ENCODE measurements at regions not wholly inside any gene's neighbourhood (a gene's known extent, or its start where the extent isn't known, plus 50 kb on each side); places are given as distances from the start of the nearest gene placed in this dataset.

DNA sequence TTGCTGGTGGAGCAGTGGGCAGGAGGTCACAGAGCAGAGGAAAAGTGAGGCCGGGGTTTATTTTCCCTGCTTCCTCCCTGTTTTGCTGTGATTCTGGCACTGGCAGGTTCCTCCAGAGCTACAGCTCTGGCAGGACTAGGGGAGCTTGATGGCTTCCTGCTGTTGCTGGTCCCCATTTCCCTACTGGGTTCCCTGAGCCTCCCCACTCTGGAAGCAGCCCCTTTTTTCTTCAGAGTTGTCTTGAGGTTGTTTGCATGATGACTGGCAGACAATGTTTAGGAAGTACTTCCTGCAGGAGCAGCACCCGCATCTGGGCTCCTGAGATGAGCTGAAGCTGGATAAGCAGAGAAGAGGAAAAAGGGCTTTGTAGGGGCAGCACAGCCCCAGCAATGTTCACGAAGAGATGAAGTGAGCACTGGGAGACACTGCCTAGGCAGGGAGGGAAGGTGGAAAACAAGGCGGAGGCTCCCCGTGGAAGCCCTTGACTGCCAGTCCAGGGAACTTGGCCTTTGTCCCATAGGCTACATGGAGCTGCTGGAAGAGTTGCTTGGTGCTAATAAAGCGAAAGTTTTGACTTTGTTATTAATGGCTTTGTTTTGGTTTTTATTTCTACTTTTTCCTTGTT is 126.9 kb downstream of the SLC38A6 start:
- no peak for TF ChIP-seq EZH2 (IDR thresholded peaks at IDR 0.05; ENCODE audit: insufficient read depth, low read length)
- TF ChIP-seq, protein P1, sequence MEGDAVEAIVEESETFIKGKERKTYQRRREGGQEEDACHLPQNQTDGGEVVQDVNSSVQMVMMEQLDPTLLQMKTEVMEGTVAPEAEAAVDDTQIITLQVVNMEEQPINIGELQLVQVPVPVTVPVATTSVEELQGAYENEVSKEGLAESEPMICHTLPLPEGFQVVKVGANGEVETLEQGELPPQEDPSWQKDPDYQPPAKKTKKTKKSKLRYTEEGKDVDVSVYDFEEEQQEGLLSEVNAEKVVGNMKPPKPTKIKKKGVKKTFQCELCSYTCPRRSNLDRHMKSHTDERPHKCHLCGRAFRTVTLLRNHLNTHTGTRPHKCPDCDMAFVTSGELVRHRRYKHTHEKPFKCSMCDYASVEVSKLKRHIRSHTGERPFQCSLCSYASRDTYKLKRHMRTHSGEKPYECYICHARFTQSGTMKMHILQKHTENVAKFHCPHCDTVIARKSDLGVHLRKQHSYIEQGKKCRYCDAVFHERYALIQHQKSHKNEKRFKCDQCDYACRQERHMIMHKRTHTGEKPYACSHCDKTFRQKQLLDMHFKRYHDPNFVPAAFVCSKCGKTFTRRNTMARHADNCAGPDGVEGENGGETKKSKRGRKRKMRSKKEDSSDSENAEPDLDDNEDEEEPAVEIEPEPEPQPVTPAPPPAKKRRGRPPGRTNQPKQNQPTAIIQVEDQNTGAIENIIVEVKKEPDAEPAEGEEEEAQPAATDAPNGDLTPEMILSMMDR (IDR thresholded peaks at IDR 0.05; ENCODE audit: insufficient read depth, low read depth, low read length), result no peak

All from astrocyte (in vitro differentiated cells and primary cell).